ENCODE measurements at regions not wholly inside any gene's neighbourhood (a gene's known extent, or its start where the extent isn't known, plus 50 kb on each side); places are given as distances from the start of the nearest gene placed in this dataset.

DNA sequence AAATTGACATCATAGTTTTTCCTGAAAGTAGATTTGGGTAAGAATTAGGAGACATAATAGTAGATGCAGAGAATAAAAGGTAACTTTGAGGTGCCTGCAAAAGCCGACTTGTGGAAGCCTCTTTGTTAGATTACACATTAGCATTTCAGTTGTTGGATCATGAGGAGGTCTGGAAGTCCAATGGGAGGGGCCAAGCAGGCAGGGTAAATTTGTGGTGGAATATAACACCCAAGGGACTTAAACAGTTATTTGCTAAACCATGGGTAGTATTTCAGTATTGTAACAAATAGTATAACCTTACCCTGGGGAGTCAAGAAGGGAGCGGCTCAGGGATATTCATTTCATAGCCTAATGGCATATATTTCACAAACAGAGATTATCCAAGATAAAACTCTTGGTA, 810.7 kb upstream of the AMOT start:
- Histone ChIP-seq H3K4me3 (replicated peaks in 1 of 3; ENCODE audit: insufficient read depth in 1 of 3, low read depth in 2 of 3, low read length in 3 of 3) (no peak overlapping the region), H3K4me1 (ENCODE audit: insufficient read depth, low read length) (no peaks in the 10 kb centered on the region), H3K9me3 (ENCODE audit: low read length) (no peaks in the 10 kb centered on the region), H3K4me2 (ENCODE audit: low read depth, low read length) (no peak overlapping the region), H3K79me2 (ENCODE audit: insufficient read depth, low read length) (no peaks in the 10 kb centered on the region), H3K27ac (ENCODE audit: extremely low read length, insufficient read depth, low read length) (no peak overlapping the region), H2AFZ (ENCODE audit: low read length) (no peak overlapping the region), H3K9ac (ENCODE audit: insufficient read depth, low read depth, low read length) (no peak overlapping the region), H3K36me3 (replicated peaks in 1 of 2; ENCODE audit: control insufficient read depth in 1 of 2, insufficient read depth in 2 of 2, low read length in 2 of 2) (no peaks in the 10 kb centered on the region), H3K27me3 (ENCODE audit: control insufficient read depth in 1 of 2, insufficient read depth in 2 of 2, low read length in 2 of 2) (no peaks in the 10 kb centered on the region), H4K20me1 (ENCODE audit: insufficient read depth, low read length) (no peaks in the 10 kb centered on the region)
- in situ Hi-C loops (cut with HindIII; ENCODE audit: extremely low pct_ligation_motif_present, low pct_unique_long_range_greater_than_20kb) (no loop called here), intact Hi-C loops (cut with micrococcal nuclease; ENCODE audit: unreplicated experiment) (no loop called here)
- no peak for ATAC-seq
- DNase-seq (ENCODE audit: low spot score) = no peak
- WGBS (ENCODE audit: low lambda C conversion rate) = 0% methylated on average over 1 of the region's 2 CpGs
- FAIRE-seq = no peak
- TF ChIP-seq PAWR (CRISPR knock-in tag; IDR thresholded peaks at IDR 0.05; ENCODE audit: borderline replicate concordance) (no peak), STAG1 (CRISPR knock-in tag; IDR thresholded peaks at IDR 0.05) (no peak), ZNF251 (CRISPR knock-in tag; IDR thresholded peaks at IDR 0.05) (no peak), ERF (CRISPR knock-in tag; IDR thresholded peaks at IDR 0.05) (no peak), ATM (IDR thresholded peaks at IDR 0.05; ENCODE audit: borderline replicate concordance) (no peak)
- TF ChIP-seq, protein P1, sequence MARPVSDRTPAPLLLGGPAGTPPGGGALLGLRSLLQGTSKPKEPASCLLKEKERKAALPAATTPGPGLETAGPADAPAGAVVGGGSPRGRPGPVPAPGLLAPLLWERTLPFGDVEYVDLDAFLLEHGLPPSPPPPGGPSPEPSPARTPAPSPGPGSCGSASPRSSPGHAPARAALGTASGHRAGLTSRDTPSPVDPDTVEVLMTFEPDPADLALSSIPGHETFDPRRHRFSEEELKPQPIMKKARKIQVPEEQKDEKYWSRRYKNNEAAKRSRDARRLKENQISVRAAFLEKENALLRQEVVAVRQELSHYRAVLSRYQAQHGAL (CRISPR knock-in tag; IDR thresholded peaks at IDR 0.05; ENCODE audit: not compliant biosample characterization) = no peak
- POLR2A ChIA-PET = no interaction called here
- CTCF ChIA-PET (ENCODE audit: low intra/inter-chr PET ratio, low total read pairs) = no interaction called here
- no TSS peak for BruUV-seq (replicated peaks)

DNA sequence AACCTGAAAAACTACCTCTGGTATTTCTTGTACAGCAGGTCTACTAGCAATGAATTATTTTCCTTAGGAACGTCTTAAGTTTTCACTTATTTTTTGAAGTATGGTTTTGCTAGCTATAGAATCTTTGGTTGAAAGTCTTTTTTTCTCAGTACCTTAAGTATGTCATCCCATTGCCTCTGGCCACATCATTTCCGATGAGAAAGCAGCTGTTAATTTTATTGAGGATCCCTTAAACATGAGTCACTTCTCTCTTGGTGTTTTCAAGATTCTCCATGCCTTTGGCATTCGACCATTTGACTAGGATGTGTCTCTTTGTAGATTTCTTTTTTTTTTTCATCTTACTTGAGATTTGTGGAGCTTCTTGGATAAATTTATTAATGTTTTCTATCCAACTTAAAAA, 803.8 kb upstream of the AMOT start:
- no TSS peak for BruUV-seq (replicated peaks)
- in situ Hi-C loops (cut with HindIII; ENCODE audit: extremely low pct_ligation_motif_present, low pct_unique_long_range_greater_than_20kb) (no loop called here), intact Hi-C loops (cut with micrococcal nuclease; ENCODE audit: unreplicated experiment) (no loop called here)
- Histone ChIP-seq H3K9ac (ENCODE audit: insufficient read depth, low read depth, low read length) (no peak overlapping the region), H3K79me2 (ENCODE audit: insufficient read depth, low read length) (no peaks in the 10 kb centered on the region), H3K27ac (ENCODE audit: extremely low read length, insufficient read depth, low read length) (no peak overlapping the region), H2AFZ (ENCODE audit: low read length) (no peak overlapping the region), H4K20me1 (ENCODE audit: insufficient read depth, low read length) (no peaks in the 10 kb centered on the region), H3K4me3 (replicated peaks in 1 of 3; ENCODE audit: insufficient read depth in 1 of 3, low read depth in 2 of 3, low read length in 3 of 3) (no peak overlapping the region), H3K36me3 (replicated peaks in 1 of 2; ENCODE audit: control insufficient read depth in 1 of 2, insufficient read depth in 2 of 2, low read length in 2 of 2) (no peaks in the 10 kb centered on the region), H3K4me1 (ENCODE audit: insufficient read depth, low read length) (no peaks in the 10 kb centered on the region), H3K27me3 (ENCODE audit: control insufficient read depth in 1 of 2, insufficient read depth in 2 of 2, low read length in 2 of 2) (no peaks in the 10 kb centered on the region), H3K9me3 (ENCODE audit: low read length) (no peaks in the 10 kb centered on the region), H3K4me2 (ENCODE audit: low read depth, low read length) (no peak overlapping the region)
- DNase-seq (ENCODE audit: low spot score) (no peak), ATAC-seq (no peak), FAIRE-seq (no peak)
- WGBS (ENCODE audit: low lambda C conversion rate) = 0% methylated on average over 3 of the region's 3 CpGs
- POLR2A ChIA-PET = no interaction called here
- CTCF ChIA-PET (ENCODE audit: low intra/inter-chr PET ratio, low total read pairs) = no interaction called here
- TF ChIP-seq, protein P2, sequence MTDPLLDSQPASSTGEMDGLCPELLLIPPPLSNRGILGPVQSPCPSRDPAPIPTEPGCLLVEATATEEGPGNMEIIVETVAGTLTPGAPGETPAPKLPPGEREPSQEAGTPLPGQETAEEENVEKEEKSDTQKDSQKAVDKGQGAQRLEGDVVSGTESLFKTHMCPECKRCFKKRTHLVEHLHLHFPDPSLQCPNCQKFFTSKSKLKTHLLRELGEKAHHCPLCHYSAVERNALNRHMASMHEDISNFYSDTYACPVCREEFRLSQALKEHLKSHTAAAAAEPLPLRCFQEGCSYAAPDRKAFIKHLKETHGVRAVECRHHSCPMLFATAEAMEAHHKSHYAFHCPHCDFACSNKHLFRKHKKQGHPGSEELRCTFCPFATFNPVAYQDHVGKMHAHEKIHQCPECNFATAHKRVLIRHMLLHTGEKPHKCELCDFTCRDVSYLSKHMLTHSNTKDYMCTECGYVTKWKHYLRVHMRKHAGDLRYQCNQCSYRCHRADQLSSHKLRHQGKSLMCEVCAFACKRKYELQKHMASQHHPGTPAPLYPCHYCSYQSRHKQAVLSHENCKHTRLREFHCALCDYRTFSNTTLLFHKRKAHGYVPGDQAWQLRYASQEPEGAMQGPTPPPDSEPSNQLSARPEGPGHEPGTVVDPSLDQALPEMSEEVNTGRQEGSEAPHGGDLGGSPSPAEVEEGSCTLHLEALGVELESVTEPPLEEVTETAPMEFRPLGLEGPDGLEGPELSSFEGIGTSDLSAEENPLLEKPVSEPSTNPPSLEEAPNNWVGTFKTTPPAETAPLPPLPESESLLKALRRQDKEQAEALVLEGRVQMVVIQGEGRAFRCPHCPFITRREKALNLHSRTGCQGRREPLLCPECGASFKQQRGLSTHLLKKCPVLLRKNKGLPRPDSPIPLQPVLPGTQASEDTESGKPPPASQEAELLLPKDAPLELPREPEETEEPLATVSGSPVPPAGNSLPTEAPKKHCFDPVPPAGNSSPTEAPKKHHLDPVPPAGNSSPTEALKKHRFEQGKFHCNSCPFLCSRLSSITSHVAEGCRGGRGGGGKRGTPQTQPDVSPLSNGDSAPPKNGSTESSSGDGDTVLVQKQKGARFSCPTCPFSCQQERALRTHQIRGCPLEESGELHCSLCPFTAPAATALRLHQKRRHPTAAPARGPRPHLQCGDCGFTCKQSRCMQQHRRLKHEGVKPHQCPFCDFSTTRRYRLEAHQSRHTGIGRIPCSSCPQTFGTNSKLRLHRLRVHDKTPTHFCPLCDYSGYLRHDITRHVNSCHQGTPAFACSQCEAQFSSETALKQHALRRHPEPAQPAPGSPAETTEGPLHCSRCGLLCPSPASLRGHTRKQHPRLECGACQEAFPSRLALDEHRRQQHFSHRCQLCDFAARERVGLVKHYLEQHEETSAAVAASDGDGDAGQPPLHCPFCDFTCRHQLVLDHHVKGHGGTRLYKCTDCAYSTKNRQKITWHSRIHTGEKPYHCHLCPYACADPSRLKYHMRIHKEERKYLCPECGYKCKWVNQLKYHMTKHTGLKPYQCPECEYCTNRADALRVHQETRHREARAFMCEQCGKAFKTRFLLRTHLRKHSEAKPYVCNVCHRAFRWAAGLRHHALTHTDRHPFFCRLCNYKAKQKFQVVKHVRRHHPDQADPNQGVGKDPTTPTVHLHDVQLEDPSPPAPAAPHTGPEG (CRISPR knock-in tag; IDR thresholded peaks at IDR 0.05) = no peak
- no peak for TF ChIP-seq ARHGAP35 (CRISPR knock-in tag; IDR thresholded peaks at IDR 0.05; ENCODE audit: borderline replicate concordance)
- TF ChIP-seq, protein P1 (CRISPR knock-in tag; IDR thresholded peaks at IDR 0.05; ENCODE audit: not compliant biosample characterization) = no peak
- TF ChIP-seq CBX1 (IDR thresholded peaks at IDR 0.05; ENCODE audit: low read depth) = no peak
- TF ChIP-seq ZFP36L1 (CRISPR knock-in tag; IDR thresholded peaks at IDR 0.05) = no peak
- no peak for TF ChIP-seq FOXK2 (IDR thresholded peaks at IDR 0.05)
- TF ChIP-seq, protein P3, sequence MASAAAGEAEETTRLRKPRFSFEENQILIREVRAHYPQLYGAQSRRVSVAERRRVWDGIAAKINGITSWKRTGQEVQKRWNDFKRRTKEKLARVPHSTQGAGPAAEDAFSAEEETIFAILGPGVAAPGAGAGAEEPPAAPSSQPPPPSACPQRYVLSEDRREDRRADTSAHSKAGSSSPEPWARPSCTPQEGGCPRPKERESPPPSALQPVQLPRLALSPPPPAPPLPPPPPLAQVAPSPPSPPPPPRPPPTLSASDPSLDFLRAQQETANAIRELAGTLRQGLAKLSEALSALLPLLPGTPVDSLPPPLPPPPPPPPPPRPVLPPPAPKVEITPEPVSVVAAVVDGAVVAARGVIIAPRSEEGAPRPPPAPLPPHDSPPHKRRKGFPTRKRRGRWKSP (CRISPR knock-in tag; IDR thresholded peaks at IDR 0.05) = no peak
